ENCODE measurements at regions not wholly inside any gene's neighbourhood (a gene's known extent, or its start where the extent isn't known, plus 50 kb on each side); places are given as distances from the start of the nearest gene placed in this dataset.

DNA sequence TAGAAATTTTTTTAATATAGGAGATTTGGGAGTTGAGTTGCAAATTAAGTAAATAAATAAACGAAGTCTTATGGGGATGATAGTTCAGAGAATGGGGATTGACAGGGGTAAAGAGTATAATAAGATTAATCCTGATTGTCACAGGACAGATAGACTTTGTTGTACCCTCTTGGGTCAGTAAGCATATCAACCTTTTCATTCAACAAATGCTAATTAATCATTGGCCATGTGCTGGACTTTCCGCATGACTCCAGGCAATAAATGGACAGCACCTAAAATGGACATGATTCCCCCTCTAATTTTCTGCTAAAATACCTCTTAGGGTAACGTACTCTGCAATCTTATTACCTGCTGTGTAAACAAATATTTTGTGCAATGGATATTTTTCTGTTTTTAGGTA is 1331.1 kb upstream of the ADGRL3 start:
- TF ChIP-seq ZBTB25 (CRISPR knock-in tag; IDR thresholded peaks at IDR 0.05) (no peak), ARNT2 (CRISPR knock-in tag; IDR thresholded peaks at IDR 0.05; ENCODE audit: low read depth) (no peak), ZNF335 (CRISPR knock-in tag; IDR thresholded peaks at IDR 0.05) (no peak), POLR2A (IDR thresholded peaks at IDR 0.05; ENCODE audit: insufficient read depth in 1 of 2, low read depth in 2 of 2, low read length in 2 of 2) (no peak), TAF15 (IDR thresholded peaks at IDR 0.05; ENCODE audit: low read depth, low read length, poor library complexity, severe bottlenecking) (no peak)
